Neuron (in vitro differentiated cells): ENCODE measurements at regions not wholly inside any gene's neighbourhood (a gene's known extent, or its start where the extent isn't known, plus 50 kb on each side); places are given as distances from the start of the nearest gene placed in this dataset.
"Not testable (repeated sequence)": the region's sequence is repeated elsewhere in the genome, so short reads cannot be mapped to it uniquely, and the experiment has no call there.

Source experiments
- H2AFZ ChIP-seq: one replicate; pipeline ENCODE4 v1.6.1; 2013; ENCODE audit warnings: low read depth, mild to moderate bottlenecking, inconsistent platforms, low read length, moderate library complexity
- H3K27me3 ChIP-seq: one replicate; pipeline ENCODE4 v1.6.1; 2013; ENCODE audit warnings: low read length; ENCODE audit not compliant: insufficient read depth
- H3K36me3 ChIP-seq: one replicate; pipeline ENCODE4 v1.6.1; 2013; ENCODE audit warnings: low read length; ENCODE audit not compliant: insufficient read depth
- H3K4me1 ChIP-seq: one replicate; pipeline ENCODE4 v1.6.1; 2013; ENCODE audit warnings: low read length; ENCODE audit not compliant: insufficient read depth
- H3K4me3 ChIP-seq: 2 replicates; pipeline ENCODE4 v1.5.1; 2013; ENCODE audit warnings: mild to moderate bottlenecking, low read length, moderate library complexity
- H3K9me3 ChIP-seq: one replicate; pipeline ENCODE4 v1.6.1; 2013; ENCODE audit warnings: low read length

- H3K4me1 ChIP-seq: peaks cover 2% of the 10 kb centered on the region
- H3K36me3 ChIP-seq: no peaks in the 10 kb centered on the region
- H2AFZ ChIP-seq: no peak overlapping the region
- no peaks in the 10 kb centered on the region for H3K27me3 ChIP-seq
- H3K9me3 ChIP-seq: no peaks in the 10 kb centered on the region
- H3K4me3 ChIP-seq: no peak overlapping the region
These were observed 375.1 kb upstream of the CDH19 start for GRCh38 chr18:66979009-66979408.

GRCh38 chr18:66972681-66973080 lies 368.8 kb upstream of the CDH19 start:
- Histone ChIP-seq H2AFZ (peak overlapping the region; percentile 49), H3K36me3 (no peaks in the 10 kb centered on the region), H3K27me3 (no peaks in the 10 kb centered on the region), H3K9me3 (no peaks in the 10 kb centered on the region), H3K4me1 (peaks cover 28% of the 10 kb centered on the region), H3K4me3 (no peak overlapping the region)

GRCh38 chr18:66971960-66972359 lies 368.1 kb upstream of the CDH19 start:
- Histone ChIP-seq H2AFZ (peak overlapping the region; percentile 49), H3K27me3 (no peaks in the 10 kb centered on the region), H3K4me3 (no peak overlapping the region), H3K4me1 (peaks cover 28% of the 10 kb centered on the region), H3K9me3 (no peaks in the 10 kb centered on the region), H3K36me3 (no peaks in the 10 kb centered on the region)

- Histone ChIP-seq H2AFZ (no peak overlapping the region), H3K27me3 (no peaks in the 10 kb centered on the region), H3K4me1 (peaks cover 3% of the 10 kb centered on the region), H3K4me3 (no peak overlapping the region), H3K36me3 (no peaks in the 10 kb centered on the region), H3K9me3 (no peaks in the 10 kb centered on the region)
These were observed 362.3 kb upstream of the CDH19 start for GRCh38 chr18:66966171-66966570.

- no peaks in the 10 kb centered on the region for H3K9me3 ChIP-seq
- no peaks in the 10 kb centered on the region for H3K36me3 ChIP-seq
- no peak overlapping the region for H3K4me3 ChIP-seq
- H3K27me3 ChIP-seq: no peaks in the 10 kb centered on the region
- no peak overlapping the region for H2AFZ ChIP-seq
- no peaks in the 10 kb centered on the region for H3K4me1 ChIP-seq
These were observed 354.4 kb upstream of the CDH19 start for GRCh38 chr18:66958309-66958708.

GRCh38 chr18:66951750-66952149 lies 347.9 kb upstream of the CDH19 start:
- Histone ChIP-seq H3K36me3 (no peaks in the 10 kb centered on the region), H3K9me3 (peaks cover 2% of the 10 kb centered on the region), H3K4me1 (no peaks in the 10 kb centered on the region), H3K27me3 (no peaks in the 10 kb centered on the region), H3K4me3 (no peak overlapping the region), H2AFZ (no peak overlapping the region)

GRCh38 chr18:66949419-66949818 lies 345.5 kb upstream of the CDH19 start:
- H3K27me3 ChIP-seq: no peaks in the 10 kb centered on the region
- peaks cover 2% of the 10 kb centered on the region for H3K9me3 ChIP-seq
- no peak overlapping the region for H2AFZ ChIP-seq
- H3K4me3 ChIP-seq: no peak overlapping the region
- H3K4me1 ChIP-seq: no peaks in the 10 kb centered on the region
- H3K36me3 ChIP-seq: no peaks in the 10 kb centered on the region

GRCh38 chr18:66937546-66937945 lies 333.7 kb upstream of the CDH19 start:
- H3K4me1 ChIP-seq: no peaks in the 10 kb centered on the region
- H3K4me3 ChIP-seq: no peak overlapping the region
- H2AFZ ChIP-seq: no peak overlapping the region
- no peaks in the 10 kb centered on the region for H3K27me3 ChIP-seq
- H3K36me3 ChIP-seq: no peaks in the 10 kb centered on the region
- no peaks in the 10 kb centered on the region for H3K9me3 ChIP-seq

- Histone ChIP-seq H3K4me3 (no peak overlapping the region), H3K9me3 (no peaks in the 10 kb centered on the region), H3K27me3 (no peaks in the 10 kb centered on the region), H2AFZ (no peak overlapping the region), H3K36me3 (no peaks in the 10 kb centered on the region), H3K4me1 (peaks cover 5% of the 10 kb centered on the region)
These were observed 327.1 kb upstream of the CDH19 start for GRCh38 chr18:66931010-66931409.

- no peak overlapping the region for H3K4me3 ChIP-seq
- H3K9me3 ChIP-seq: no peaks in the 10 kb centered on the region
- no peaks in the 10 kb centered on the region for H3K27me3 ChIP-seq
These were observed 312.9 kb upstream of the CDH19 start for GRCh38 chr18:66916834-66917233.

GRCh38 chr18:66900837-66901236 lies 296.9 kb upstream of the CDH19 start:
- Histone ChIP-seq H3K27me3 (no peaks in the 10 kb centered on the region), H2AFZ (peak overlapping the region; percentile 45), H3K9me3 (no peaks in the 10 kb centered on the region), H3K36me3 (no peaks in the 10 kb centered on the region), H3K4me3 (no peak overlapping the region), H3K4me1 (peaks cover 4% of the 10 kb centered on the region)

More at GRCh38 chr18:66916834-66917233, 312.9 kb upstream of the CDH19 start:
- H2AFZ ChIP-seq: no peak overlapping the region
- H3K36me3 ChIP-seq: no peaks in the 10 kb centered on the region
- no peaks in the 10 kb centered on the region for H3K4me1 ChIP-seq

- no peaks in the 10 kb centered on the region for H3K27me3 ChIP-seq
- no peak overlapping the region for H2AFZ ChIP-seq
- peaks cover 7% of the 10 kb centered on the region for H3K4me1 ChIP-seq
- no peak overlapping the region for H3K4me3 ChIP-seq
- no peaks in the 10 kb centered on the region for H3K9me3 ChIP-seq
- H3K36me3 ChIP-seq: no peaks in the 10 kb centered on the region
These were observed 291.7 kb upstream of the CDH19 start for GRCh38 chr18:66895631-66896030.

GRCh38 chr18:66894851-66895250 lies 291.0 kb upstream of the CDH19 start:
- Histone ChIP-seq H3K9me3 (no peaks in the 10 kb centered on the region), H3K4me1 (peaks cover 7% of the 10 kb centered on the region), H3K4me3 (no peak overlapping the region), H2AFZ (no peak overlapping the region), H3K36me3 (no peaks in the 10 kb centered on the region), H3K27me3 (no peaks in the 10 kb centered on the region)

GRCh38 chr18:66892388-66892787 lies 288.5 kb upstream of the CDH19 start:
- not testable (repeated sequence) for H2AFZ ChIP-seq, H3K36me3 ChIP-seq, H3K4me1 ChIP-seq, H3K27me3 ChIP-seq, H3K4me3 ChIP-seq, H3K9me3 ChIP-seq
